ENCODE measurements at regions not wholly inside any gene's neighbourhood (a gene's known extent, or its start where the extent isn't known, plus 50 kb on each side); places are given as distances from the start of the nearest gene placed in this dataset.
A peak's percentile ranks its signal among the peaks of the same experiment; 100 is the strongest.

- intact Hi-C loops (cut with DNase I; ENCODE audit: low total_unique reads) = no loop called here
- DNase-seq = no peak
- TF ChIP-seq, protein P1, sequence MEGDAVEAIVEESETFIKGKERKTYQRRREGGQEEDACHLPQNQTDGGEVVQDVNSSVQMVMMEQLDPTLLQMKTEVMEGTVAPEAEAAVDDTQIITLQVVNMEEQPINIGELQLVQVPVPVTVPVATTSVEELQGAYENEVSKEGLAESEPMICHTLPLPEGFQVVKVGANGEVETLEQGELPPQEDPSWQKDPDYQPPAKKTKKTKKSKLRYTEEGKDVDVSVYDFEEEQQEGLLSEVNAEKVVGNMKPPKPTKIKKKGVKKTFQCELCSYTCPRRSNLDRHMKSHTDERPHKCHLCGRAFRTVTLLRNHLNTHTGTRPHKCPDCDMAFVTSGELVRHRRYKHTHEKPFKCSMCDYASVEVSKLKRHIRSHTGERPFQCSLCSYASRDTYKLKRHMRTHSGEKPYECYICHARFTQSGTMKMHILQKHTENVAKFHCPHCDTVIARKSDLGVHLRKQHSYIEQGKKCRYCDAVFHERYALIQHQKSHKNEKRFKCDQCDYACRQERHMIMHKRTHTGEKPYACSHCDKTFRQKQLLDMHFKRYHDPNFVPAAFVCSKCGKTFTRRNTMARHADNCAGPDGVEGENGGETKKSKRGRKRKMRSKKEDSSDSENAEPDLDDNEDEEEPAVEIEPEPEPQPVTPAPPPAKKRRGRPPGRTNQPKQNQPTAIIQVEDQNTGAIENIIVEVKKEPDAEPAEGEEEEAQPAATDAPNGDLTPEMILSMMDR (IDR thresholded peaks at IDR 0.05 in 4 of 5, conservative IDR thresholded peaks at IDR 0.05 in 1 of 5) = no peak
- TF ChIP-seq POLR2A (IDR thresholded peaks at IDR 0.05) = no peak
- in situ Hi-C loops (cut with MboI; ENCODE audit: low sequenced_read_pairs in 4 of 4) = no loop called here
- no peak for ATAC-seq
- Histone ChIP-seq H3K4me3 (no peak overlapping the region), H3K9me3 (no peaks in the 10 kb centered on the region), H3K27me3 (no peaks in the 10 kb centered on the region), H3K27ac (no peak overlapping the region), H3K4me1 (no peaks in the 10 kb centered on the region), H3K36me3 (no peaks in the 10 kb centered on the region)
Measured at GRCh38 chr13:65915195-65915594, 1314.9 kb downstream of the PCDH9 start.

- intact Hi-C loops (cut with DNase I; ENCODE audit: low total_unique reads) (no loop called here), in situ Hi-C loops (cut with MboI; ENCODE audit: low sequenced_read_pairs in 4 of 4) (no loop called here)
- no peak for DNase-seq
- ATAC-seq = no peak
- Histone ChIP-seq H3K9me3 (no peaks in the 10 kb centered on the region), H3K4me1 (no peaks in the 10 kb centered on the region), H3K36me3 (no peaks in the 10 kb centered on the region), H3K27me3 (no peaks in the 10 kb centered on the region), H3K27ac (no peak overlapping the region), H3K4me3 (no peak overlapping the region)
- TF ChIP-seq POLR2A (IDR thresholded peaks at IDR 0.05) = no peak
- TF ChIP-seq, protein P1 (IDR thresholded peaks at IDR 0.05 in 4 of 5, conservative IDR thresholded peaks at IDR 0.05 in 1 of 5) = no peak
Measured at GRCh38 chr13:65914716-65915115, 1315.4 kb downstream of the PCDH9 start.

DNA sequence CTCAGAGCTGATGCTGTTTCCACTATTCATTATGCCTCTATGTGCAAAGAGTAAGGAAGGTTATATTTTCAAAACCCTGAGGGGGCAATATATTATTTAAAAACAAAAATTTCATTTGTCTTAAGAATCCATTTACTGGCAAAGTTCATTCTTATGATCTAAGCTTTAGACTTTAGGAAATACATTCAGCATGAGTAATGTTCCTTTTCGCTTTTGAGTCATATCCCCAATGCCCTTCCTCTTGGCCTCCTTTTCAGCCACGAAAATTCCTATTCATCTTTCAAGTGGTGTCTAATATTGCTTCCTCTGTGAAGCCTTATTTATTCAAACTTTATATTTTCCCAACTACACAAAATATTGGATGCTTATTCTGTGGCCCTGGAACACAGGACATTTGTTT lies 1317.0 kb downstream of the PCDH9 start:
- Histone ChIP-seq H3K27me3 (no peaks in the 10 kb centered on the region), H3K27ac (peak overlapping the region in 1 of 4 donors; percentile 12), H3K4me1 (no peaks in the 10 kb centered on the region), H3K4me3 (no peak overlapping the region), H3K9me3 (no peaks in the 10 kb centered on the region), H3K36me3 (no peaks in the 10 kb centered on the region)
- peak; percentile 55 to 73 for ATAC-seq
- DNase-seq = no peak
- in situ Hi-C loops (cut with MboI; ENCODE audit: low sequenced_read_pairs in 4 of 4) = no loop called here
- intact Hi-C loops (cut with DNase I; ENCODE audit: low total_unique reads) = no loop called here
- no peak for TF ChIP-seq POLR2A (IDR thresholded peaks at IDR 0.05)
- TF ChIP-seq, protein P1 (IDR thresholded peaks at IDR 0.05 in 4 of 5, conservative IDR thresholded peaks at IDR 0.05 in 1 of 5) = no peak

DNA sequence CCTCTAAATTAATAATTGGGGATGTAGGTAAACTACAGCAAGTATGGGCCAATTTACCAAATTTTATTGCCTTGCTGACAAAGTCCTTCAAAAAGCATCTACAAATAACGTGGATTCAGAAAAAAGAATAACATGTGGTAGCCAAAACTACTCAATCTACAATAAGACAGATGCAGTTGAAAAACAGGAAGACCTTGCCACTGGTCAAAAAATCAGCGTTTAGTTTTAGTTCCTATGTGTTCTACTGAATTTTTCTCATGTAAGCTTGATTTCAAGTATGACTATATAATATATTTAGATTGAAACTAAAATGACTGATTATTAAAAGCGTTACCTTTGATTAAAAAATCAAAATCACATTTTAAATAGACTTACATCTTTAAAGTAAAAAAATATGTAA lies 1317.6 kb downstream of the PCDH9 start:
- in situ Hi-C loops (cut with MboI; ENCODE audit: low sequenced_read_pairs in 4 of 4) = no loop called here
- DNase-seq (no peak), ATAC-seq (no peak)
- no peaks in the 10 kb centered on the region for H3K4me1 ChIP-seq
- peak overlapping the region in 1 of 4 donors; percentile 10 for H3K27ac ChIP-seq
- H3K27me3 ChIP-seq = no peaks in the 10 kb centered on the region
- TF ChIP-seq, protein P1 (IDR thresholded peaks at IDR 0.05 in 4 of 5, conservative IDR thresholded peaks at IDR 0.05 in 1 of 5) = no peak
- no peak for TF ChIP-seq POLR2A (IDR thresholded peaks at IDR 0.05)
- no peak overlapping the region for H3K4me3 ChIP-seq
- intact Hi-C loops (cut with DNase I; ENCODE audit: low total_unique reads) = no loop called here
- H3K9me3 ChIP-seq = no peaks in the 10 kb centered on the region
- H3K36me3 ChIP-seq = no peaks in the 10 kb centered on the region

- intact Hi-C loops (cut with DNase I; ENCODE audit: low total_unique reads) (no loop called here), in situ Hi-C loops (cut with MboI; ENCODE audit: low sequenced_read_pairs in 4 of 4) (no loop called here)
- DNase-seq (no peak), ATAC-seq (no peak)
- Histone ChIP-seq H3K27me3 (no peaks in the 10 kb centered on the region), H3K27ac (peak overlapping the region in 2 of 4 donors; percentile 1 to 2), H3K9me3 (no peaks in the 10 kb centered on the region), H3K4me3 (no peak overlapping the region), H3K4me1 (no peaks in the 10 kb centered on the region), H3K36me3 (no peaks in the 10 kb centered on the region)
- TF ChIP-seq POLR2A (IDR thresholded peaks at IDR 0.05) = no peak
- TF ChIP-seq, protein P1 (IDR thresholded peaks at IDR 0.05 in 4 of 5, conservative IDR thresholded peaks at IDR 0.05 in 1 of 5) = no peak
Measured at GRCh38 chr13:65911546-65912193, 1318.5 kb downstream of the PCDH9 start.

All from gastrocnemius medialis (tissue), 4 donors.